ENCODE measurements at regions not wholly inside any gene's neighbourhood (a gene's known extent, or its start where the extent isn't known, plus 50 kb on each side); places are given as distances from the start of the nearest gene placed in this dataset.
"Not testable (repeated sequence)": the region's sequence is repeated elsewhere in the genome, so short reads cannot be mapped to it uniquely, and the experiment has no call there.

DNA sequence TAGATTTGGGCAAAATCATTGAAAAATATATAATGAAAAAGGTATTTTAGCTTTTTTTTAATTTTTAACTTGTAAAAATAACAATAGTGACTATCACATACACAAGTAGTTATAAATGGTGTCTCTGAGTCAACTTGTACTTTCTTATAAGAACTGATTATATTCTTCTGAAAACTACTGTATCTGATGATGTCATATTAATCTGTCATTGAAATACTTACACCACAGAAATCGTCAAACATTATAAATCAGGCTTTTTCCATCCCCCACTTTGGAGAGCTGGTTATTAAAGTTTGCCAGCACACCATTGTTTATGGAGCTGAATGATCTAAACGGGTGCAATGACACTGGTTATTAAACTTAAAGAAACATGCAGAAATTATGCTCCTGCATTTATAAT, 1259.6 kb upstream of the CNTN5 start:
- WGBS, 2 donors: 63 to 74% methylated on average over 2 of the region's 2 CpGs
- H3K4me3 ChIP-seq (replicated peaks in 1 of 3): no peak overlapping the region
- H3K9me3 ChIP-seq: no peaks in the 10 kb centered on the region
- H3K27ac ChIP-seq: no peak overlapping the region
- H3K36me3 ChIP-seq: no peaks in the 10 kb centered on the region
- no peaks in the 10 kb centered on the region for H3K4me1 ChIP-seq
- intact Hi-C loops (cut with DNase I): no loop called here
- no peak for TF ChIP-seq POLR2A (IDR thresholded peaks at IDR 0.05)
- TF ChIP-seq, protein P1, sequence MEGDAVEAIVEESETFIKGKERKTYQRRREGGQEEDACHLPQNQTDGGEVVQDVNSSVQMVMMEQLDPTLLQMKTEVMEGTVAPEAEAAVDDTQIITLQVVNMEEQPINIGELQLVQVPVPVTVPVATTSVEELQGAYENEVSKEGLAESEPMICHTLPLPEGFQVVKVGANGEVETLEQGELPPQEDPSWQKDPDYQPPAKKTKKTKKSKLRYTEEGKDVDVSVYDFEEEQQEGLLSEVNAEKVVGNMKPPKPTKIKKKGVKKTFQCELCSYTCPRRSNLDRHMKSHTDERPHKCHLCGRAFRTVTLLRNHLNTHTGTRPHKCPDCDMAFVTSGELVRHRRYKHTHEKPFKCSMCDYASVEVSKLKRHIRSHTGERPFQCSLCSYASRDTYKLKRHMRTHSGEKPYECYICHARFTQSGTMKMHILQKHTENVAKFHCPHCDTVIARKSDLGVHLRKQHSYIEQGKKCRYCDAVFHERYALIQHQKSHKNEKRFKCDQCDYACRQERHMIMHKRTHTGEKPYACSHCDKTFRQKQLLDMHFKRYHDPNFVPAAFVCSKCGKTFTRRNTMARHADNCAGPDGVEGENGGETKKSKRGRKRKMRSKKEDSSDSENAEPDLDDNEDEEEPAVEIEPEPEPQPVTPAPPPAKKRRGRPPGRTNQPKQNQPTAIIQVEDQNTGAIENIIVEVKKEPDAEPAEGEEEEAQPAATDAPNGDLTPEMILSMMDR (IDR thresholded peaks at IDR 0.05): no peak
- no peaks in the 10 kb centered on the region for H3K27me3 ChIP-seq
- DNase-seq: no peak

DNA sequence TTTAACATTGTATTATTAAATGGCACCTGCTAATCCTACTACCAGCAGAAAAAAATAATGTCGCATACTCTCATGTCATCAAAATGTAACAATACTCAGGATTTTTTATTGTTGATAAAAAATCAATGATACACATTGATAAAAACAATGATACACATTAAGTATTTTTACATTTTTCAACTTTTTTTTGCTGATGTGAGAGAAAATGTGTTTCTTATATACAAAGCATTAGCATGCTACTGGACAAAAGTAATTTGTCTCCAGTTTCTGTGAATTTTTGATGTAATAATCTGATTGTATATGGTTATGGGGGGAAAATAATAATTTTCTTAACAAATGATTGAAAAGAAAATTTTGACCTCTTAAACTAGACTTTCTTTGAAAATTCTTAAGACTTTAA, 1256.6 kb upstream of the CNTN5 start:
- no peaks in the 10 kb centered on the region for H3K9me3 ChIP-seq
- intact Hi-C loops (cut with DNase I): no loop called here
- H3K27ac ChIP-seq: no peak overlapping the region
- WGBS, 2 donors: 96 to 97% methylated on average over 1 of the region's 1 CpG
- H3K4me1 ChIP-seq: no peaks in the 10 kb centered on the region
- DNase-seq: no peak
- TF ChIP-seq POLR2A (IDR thresholded peaks at IDR 0.05): no peak
- TF ChIP-seq, protein P1 (IDR thresholded peaks at IDR 0.05): no peak
- no peaks in the 10 kb centered on the region for H3K27me3 ChIP-seq
- H3K4me3 ChIP-seq (replicated peaks in 1 of 3): no peak overlapping the region
- no peaks in the 10 kb centered on the region for H3K36me3 ChIP-seq

DNA sequence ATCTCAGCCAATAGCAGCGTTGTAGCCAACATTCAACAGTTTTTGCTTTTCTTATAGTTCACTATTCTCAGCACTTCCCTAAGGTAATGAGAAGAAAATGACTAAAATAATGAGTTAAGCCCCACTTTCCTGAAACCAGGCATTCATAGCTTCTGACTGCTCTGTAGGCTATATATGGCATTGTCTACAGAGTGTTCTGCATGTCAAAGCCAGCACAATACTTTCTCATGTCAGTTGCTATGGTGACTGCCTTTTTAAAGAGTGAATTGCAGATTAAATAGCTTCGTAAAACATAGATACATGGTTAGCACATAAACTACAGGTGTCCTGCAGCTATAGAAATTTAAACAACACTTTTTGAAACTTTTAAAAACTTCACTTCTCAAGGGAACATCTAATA, 1256.1 kb upstream of the CNTN5 start:
- 81 to 84% methylated on average over 2 of the region's 2 CpGs for WGBS, 2 donors
- H3K27ac ChIP-seq: no peak overlapping the region
- no peak overlapping the region for H3K4me3 ChIP-seq (replicated peaks in 1 of 3)
- TF ChIP-seq, protein P1 (IDR thresholded peaks at IDR 0.05): no peak
- no peak for TF ChIP-seq POLR2A (IDR thresholded peaks at IDR 0.05)
- no peak for DNase-seq
- H3K9me3 ChIP-seq: no peaks in the 10 kb centered on the region
- H3K36me3 ChIP-seq: no peaks in the 10 kb centered on the region
- no peaks in the 10 kb centered on the region for H3K27me3 ChIP-seq
- intact Hi-C loops (cut with DNase I): no loop called here
- H3K4me1 ChIP-seq: no peaks in the 10 kb centered on the region

DNA sequence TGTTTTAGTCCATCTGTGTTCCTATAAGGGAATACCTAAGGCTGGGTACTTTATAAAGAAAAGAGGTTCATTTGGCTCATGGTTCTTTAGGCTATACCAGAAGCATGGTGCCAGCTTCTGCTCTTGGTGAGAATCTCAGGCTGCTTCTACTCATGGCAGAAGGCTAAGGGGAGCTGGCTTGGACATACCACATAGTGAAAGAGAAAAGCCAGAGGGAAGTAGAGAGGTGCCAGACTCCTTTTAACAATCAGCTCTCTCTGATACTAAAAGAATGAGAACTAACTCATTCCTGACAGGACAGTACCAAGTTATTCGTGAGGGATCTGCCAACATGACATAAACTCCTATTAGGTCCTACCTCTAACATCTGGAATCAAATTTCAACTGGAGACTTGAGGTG, 1250.2 kb upstream of the CNTN5 start:
- no peaks in the 10 kb centered on the region for H3K9me3 ChIP-seq
- H3K4me3 ChIP-seq (replicated peaks in 1 of 3): no peak overlapping the region
- no peak overlapping the region for H3K27ac ChIP-seq
- TF ChIP-seq, protein P1 (IDR thresholded peaks at IDR 0.05): no peak
- TF ChIP-seq POLR2A (IDR thresholded peaks at IDR 0.05): no peak
- no peaks in the 10 kb centered on the region for H3K4me1 ChIP-seq
- no peak for DNase-seq
- no peaks in the 10 kb centered on the region for H3K36me3 ChIP-seq
- WGBS, 2 donors: 67 to 73% methylated on average over 1 of the region's 1 CpG
- no peaks in the 10 kb centered on the region for H3K27me3 ChIP-seq
- intact Hi-C loops (cut with DNase I): no loop called here

DNA sequence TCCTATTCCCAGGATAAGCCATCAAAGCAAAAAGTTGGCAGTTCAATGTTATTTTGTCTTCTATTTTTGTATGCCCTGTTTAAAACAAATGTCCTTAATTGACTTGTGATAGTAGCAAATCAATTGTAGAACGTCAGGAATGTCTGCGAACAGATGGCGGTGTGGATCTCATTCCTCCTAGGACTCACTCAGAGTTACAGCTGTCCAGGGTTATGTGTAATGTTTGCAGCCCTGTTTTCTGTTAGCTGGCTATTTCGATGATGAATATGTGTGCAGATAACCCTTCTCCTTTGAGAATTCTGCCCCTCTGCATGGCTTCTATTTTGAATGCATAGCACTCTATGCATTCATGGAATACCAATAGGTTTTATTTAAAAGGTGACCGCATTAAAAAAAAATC, 1248.0 kb upstream of the CNTN5 start:
- intact Hi-C loops (cut with DNase I): no loop called here
- TF ChIP-seq, protein P1 (IDR thresholded peaks at IDR 0.05): no peak

DNA sequence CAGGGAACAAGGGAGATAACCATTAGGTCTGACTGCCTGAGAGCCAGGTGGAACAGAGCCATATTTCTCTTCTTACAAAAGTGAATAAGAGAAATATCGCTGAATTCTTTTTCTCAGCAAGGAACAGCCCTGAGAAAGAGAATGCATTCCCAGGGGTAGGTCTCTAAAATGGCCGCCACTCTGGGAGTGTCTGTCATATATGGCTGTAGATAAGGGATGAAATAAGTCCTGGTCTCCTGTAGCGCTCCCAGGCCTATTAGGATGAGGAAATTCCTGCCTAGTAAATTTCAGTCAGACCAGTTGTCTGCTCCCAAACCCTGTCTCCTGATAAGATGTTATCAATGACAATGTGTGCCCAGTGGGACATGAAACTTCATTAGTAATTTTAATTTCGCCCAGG, 1236.4 kb upstream of the CNTN5 start:
- H3K27ac ChIP-seq; H3K36me3 ChIP-seq; intact Hi-C loops (cut with DNase I); H3K9me3 ChIP-seq; H3K4me3 ChIP-seq (replicated peaks in 1 of 3); H3K27me3 ChIP-seq; H3K4me1 ChIP-seq; DNase-seq: not testable (repeated sequence)
- 77 to 83% methylated on average over 4 of the region's 4 CpGs for WGBS, 2 donors

More for the DNA sequence above, 1248.0 kb upstream of the CNTN5 start:
- H3K27ac ChIP-seq: no peak overlapping the region
- no peaks in the 10 kb centered on the region for H3K9me3 ChIP-seq
- DNase-seq: no peak
- 76 to 78% methylated on average over 5 of the region's 5 CpGs for WGBS, 2 donors
- no peaks in the 10 kb centered on the region for H3K4me1 ChIP-seq
- no peaks in the 10 kb centered on the region for H3K36me3 ChIP-seq
- no peak overlapping the region for H3K4me3 ChIP-seq (replicated peaks in 1 of 3)
- no peaks in the 10 kb centered on the region for H3K27me3 ChIP-seq
